ENCODE measurements at regions not wholly inside any gene's neighbourhood (a gene's known extent, or its start where the extent isn't known, plus 50 kb on each side); places are given as distances from the start of the nearest gene placed in this dataset.

DNA sequence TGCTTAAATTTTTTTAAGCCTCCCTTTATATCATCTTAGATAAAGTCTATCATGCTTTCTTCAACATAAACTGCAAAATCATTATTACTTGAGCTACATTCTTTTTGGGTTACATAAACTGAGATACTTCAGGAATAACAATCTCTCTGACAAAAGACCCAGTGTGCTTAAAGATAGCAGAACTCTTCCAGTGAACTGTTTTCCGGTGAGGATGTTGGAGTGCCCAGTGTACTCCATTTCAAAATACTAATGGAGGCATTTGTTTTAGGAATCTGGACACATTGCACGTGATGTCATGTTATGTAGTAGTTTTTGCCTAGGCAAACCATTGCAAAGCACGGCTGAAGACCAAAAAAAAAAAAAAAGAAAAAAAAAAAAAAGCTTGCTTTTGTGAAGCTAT, 388.2 kb upstream of the CELF2 start:
- TF ChIP-seq POLR2A (IDR thresholded peaks at IDR 0.05; ENCODE audit: low read length) = no peak
- no peak for TF ChIP-seq GATA1 (IDR thresholded peaks at IDR 0.05; ENCODE audit: low read depth, low read length)
